ENCODE measurements at regions not wholly inside any gene's neighbourhood (a gene's known extent, or its start where the extent isn't known, plus 50 kb on each side); places are given as distances from the start of the nearest gene placed in this dataset.
A peak's percentile ranks its signal among the peaks of the same experiment; 100 is the strongest.

- Histone ChIP-seq H3K36me3 (ENCODE audit: control insufficient read depth in 2 of 3, insufficient read depth in 3 of 3, low read length in 3 of 3) (no peaks in the 10 kb centered on the region), H3K4me3 (ENCODE audit: low read length in 3 of 3) (no peak overlapping the region), H3K9me3 (ENCODE audit: control insufficient read depth in 2 of 3, insufficient read depth in 1 of 3, low read length in 3 of 3) (no peaks in the 10 kb centered on the region), H3K27me3 (ENCODE audit: control insufficient read depth, insufficient read depth, low read length) (no peaks in the 10 kb centered on the region), H3K4me1 (ENCODE audit: control insufficient read depth in 2 of 3, insufficient read depth in 2 of 3, low read depth in 1 of 3, low read length in 3 of 3) (no peaks in the 10 kb centered on the region), H3K9ac (ENCODE audit: low read length in 3 of 3) (no peak overlapping the region), H3K27ac (ENCODE audit: low read depth in 2 of 2, low read length in 2 of 2) (no peak overlapping the region)
- DNase-seq (no peak), FAIRE-seq (no peak)
- no peak for TF ChIP-seq CTCF (IDR thresholded peaks at IDR 0.05; ENCODE audit: borderline replicate concordance, extremely low read depth, insufficient read depth)
- intact Hi-C loops (cut with DNase I): no loop called here
Observed at GRCh38 chr17:5747964-5748363, 163.7 kb upstream of the NLRP1 start.

DNA sequence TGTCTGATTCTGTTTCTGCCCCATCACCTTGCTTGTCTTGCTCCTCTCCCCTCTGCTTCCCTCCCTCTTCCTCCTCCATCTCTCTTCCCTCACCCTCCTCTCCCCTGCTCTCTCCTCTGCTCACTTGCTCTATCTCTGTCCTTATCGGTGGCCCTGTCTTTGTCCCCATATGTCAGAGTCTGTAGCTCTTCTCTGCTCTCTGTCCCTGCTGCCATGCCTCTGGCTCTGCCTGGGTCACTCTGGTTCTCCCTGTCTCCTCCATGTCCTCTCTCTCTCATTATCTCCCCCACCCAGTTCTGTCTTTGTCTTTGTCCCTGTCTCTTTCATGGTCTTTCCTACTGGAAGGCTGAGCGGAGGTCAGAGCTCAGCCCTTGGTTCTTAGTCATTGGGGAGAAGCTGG, 169.1 kb upstream of the NLRP1 start:
- H3K27ac ChIP-seq (ENCODE audit: low read depth in 2 of 2, low read length in 2 of 2): no peak overlapping the region
- FAIRE-seq (no peak), DNase-seq (no peak)
- TF ChIP-seq CTCF (IDR thresholded peaks at IDR 0.05; ENCODE audit: borderline replicate concordance, extremely low read depth, insufficient read depth): no peak
- no peaks in the 10 kb centered on the region for H3K36me3 ChIP-seq (ENCODE audit: control insufficient read depth in 2 of 3, insufficient read depth in 3 of 3, low read length in 3 of 3)
- H3K9ac ChIP-seq (ENCODE audit: low read length in 3 of 3): no peak overlapping the region
- intact Hi-C loops (cut with DNase I): no loop called here
- no peak overlapping the region for H3K4me3 ChIP-seq (ENCODE audit: low read length in 3 of 3)
- H3K9me3 ChIP-seq (ENCODE audit: control insufficient read depth in 2 of 3, insufficient read depth in 1 of 3, low read length in 3 of 3): no peaks in the 10 kb centered on the region
- no peaks in the 10 kb centered on the region for H3K4me1 ChIP-seq (ENCODE audit: control insufficient read depth in 2 of 3, insufficient read depth in 2 of 3, low read depth in 1 of 3, low read length in 3 of 3)
- H3K27me3 ChIP-seq (ENCODE audit: control insufficient read depth, insufficient read depth, low read length): no peaks in the 10 kb centered on the region

GRCh38 chr17:5757314-5757907, 173.1 kb upstream of the NLRP1 start:
- Histone ChIP-seq H3K27me3 (ENCODE audit: control insufficient read depth, insufficient read depth, low read length) (no peaks in the 10 kb centered on the region), H3K27ac (ENCODE audit: low read depth in 2 of 2, low read length in 2 of 2) (no peak overlapping the region), H3K36me3 (ENCODE audit: control insufficient read depth in 2 of 3, insufficient read depth in 3 of 3, low read length in 3 of 3) (no peaks in the 10 kb centered on the region), H3K4me1 (ENCODE audit: control insufficient read depth in 2 of 3, insufficient read depth in 2 of 3, low read depth in 1 of 3, low read length in 3 of 3) (no peaks in the 10 kb centered on the region), H3K9ac (ENCODE audit: low read length in 3 of 3) (no peak overlapping the region), H3K9me3 (ENCODE audit: control insufficient read depth in 2 of 3, insufficient read depth in 1 of 3, low read length in 3 of 3) (no peaks in the 10 kb centered on the region), H3K4me3 (ENCODE audit: low read length in 3 of 3) (no peak overlapping the region)
- DNase-seq (no peak), FAIRE-seq (no peak)
- intact Hi-C loops (cut with DNase I): no loop called here
- no peak for TF ChIP-seq CTCF (IDR thresholded peaks at IDR 0.05; ENCODE audit: borderline replicate concordance, extremely low read depth, insufficient read depth)

DNA sequence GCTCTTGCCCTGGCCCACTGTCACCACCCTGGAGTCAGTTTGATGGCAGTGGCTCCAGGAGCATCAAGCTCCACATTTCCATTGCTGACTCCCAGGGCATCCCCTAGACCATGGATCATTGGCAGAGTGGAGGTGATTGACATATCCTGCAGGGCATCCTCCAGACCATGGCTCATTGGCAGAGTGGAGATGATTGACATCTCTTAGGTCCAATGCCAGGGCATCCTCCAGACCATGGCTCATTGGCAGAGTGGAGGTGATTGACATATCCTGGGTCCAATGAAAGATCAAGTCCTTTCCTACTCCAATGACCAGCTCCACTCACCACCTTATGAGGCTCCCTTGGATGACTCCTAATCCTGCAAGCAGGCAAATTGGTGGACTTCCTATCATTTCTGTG, 174.3 kb upstream of the NLRP1 start:
- no peak for FAIRE-seq
- TF ChIP-seq CTCF (IDR thresholded peaks at IDR 0.05; ENCODE audit: borderline replicate concordance, extremely low read depth, insufficient read depth): no peak
- no peaks in the 10 kb centered on the region for H3K36me3 ChIP-seq (ENCODE audit: control insufficient read depth in 2 of 3, insufficient read depth in 3 of 3, low read length in 3 of 3)
- intact Hi-C loops (cut with DNase I): no loop called here
- H3K27me3 ChIP-seq (ENCODE audit: control insufficient read depth, insufficient read depth, low read length): no peaks in the 10 kb centered on the region
- H3K4me3 ChIP-seq (ENCODE audit: low read length in 3 of 3): no peak overlapping the region
- no peak overlapping the region for H3K9ac ChIP-seq (ENCODE audit: low read length in 3 of 3)
- no peaks in the 10 kb centered on the region for H3K9me3 ChIP-seq (ENCODE audit: control insufficient read depth in 2 of 3, insufficient read depth in 1 of 3, low read length in 3 of 3)
- peak in 1 of 5 donors; percentile 18 for DNase-seq
- H3K27ac ChIP-seq (ENCODE audit: low read depth in 2 of 2, low read length in 2 of 2): no peak overlapping the region
- H3K4me1 ChIP-seq (ENCODE audit: control insufficient read depth in 2 of 3, insufficient read depth in 2 of 3, low read depth in 1 of 3, low read length in 3 of 3): no peaks in the 10 kb centered on the region

All from kidney (tissue), 13 donors.